NCI-H226 (cell line): ENCODE measurements at regions not wholly inside any gene's neighbourhood (a gene's known extent, or its start where the extent isn't known, plus 50 kb on each side); places are given as distances from the start of the nearest gene placed in this dataset.
"Not testable (repeated sequence)": the region's sequence is repeated elsewhere in the genome, so short reads cannot be mapped to it uniquely, and the experiment has no call there.

Source experiments
- DNase-seq: peaks from one replicate; pipeline ENCODE4 v3.0.0-alpha.2; 2015

DNA sequence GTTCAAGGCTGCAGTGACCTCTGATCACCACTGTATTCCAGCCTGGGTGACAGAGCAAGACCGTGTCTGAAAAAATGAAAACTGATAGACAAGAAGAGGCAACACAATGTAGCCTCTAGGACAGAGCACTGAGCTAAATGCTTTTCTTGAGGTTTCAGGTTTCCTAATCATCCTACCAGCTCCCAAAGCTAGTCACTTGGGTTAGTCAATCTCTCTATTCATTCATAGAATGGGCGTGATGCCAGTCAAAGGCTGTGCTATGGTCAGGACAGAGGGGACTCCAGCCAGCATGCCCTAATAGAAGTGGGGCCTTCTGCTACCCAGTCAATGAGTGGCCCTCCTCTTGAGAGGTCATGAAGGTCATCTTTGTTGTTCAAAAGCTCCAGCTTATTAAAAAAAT lies 860.4 kb upstream of the DEFB115 start:
- DNase-seq: not testable (repeated sequence)

DNA sequence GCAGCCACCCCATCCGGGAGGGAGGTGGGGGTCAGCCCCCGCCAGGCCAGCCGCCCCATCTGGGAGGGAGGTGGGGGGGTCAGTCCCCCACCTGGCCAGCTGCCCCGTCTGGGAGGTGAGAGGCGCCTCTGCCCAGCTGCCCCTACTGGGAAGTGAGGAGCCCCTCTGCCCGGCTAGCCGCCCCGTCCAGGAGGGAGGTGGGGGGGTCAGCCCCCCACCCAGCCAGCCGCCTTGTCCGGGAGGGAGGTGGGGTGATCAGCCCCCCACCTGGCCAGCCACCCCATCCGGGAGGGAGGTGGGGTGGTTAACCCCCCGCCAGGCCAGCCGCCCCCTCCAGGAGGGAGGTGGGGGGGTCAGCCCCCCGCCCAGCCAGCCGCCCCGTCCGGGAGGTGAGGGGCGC lies 852.4 kb upstream of the DEFB115 start:
- DNase-seq: not testable (repeated sequence)

DNA sequence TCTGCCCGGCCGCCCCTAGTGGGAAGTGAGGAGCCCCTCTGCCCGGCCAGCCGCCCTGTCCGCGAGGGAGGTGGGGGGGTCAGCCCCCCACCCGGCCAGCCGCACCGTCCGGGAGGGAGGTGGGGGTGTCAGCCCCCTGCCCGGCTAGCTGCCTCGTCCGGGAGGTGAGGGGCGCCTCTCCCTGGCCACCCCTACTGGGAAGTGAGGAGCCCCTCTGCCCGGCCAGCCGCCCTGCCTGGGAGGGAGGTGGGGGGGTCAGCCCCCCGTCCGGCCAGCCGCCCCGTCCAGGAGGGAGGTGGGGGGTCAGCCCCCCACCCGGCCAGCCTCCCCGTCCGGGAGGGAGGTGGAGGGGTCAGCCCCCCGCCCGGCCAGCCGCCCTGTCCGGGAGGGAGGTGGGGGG lies 851.9 kb upstream of the DEFB115 start:
- not testable (repeated sequence) for DNase-seq

DNA sequence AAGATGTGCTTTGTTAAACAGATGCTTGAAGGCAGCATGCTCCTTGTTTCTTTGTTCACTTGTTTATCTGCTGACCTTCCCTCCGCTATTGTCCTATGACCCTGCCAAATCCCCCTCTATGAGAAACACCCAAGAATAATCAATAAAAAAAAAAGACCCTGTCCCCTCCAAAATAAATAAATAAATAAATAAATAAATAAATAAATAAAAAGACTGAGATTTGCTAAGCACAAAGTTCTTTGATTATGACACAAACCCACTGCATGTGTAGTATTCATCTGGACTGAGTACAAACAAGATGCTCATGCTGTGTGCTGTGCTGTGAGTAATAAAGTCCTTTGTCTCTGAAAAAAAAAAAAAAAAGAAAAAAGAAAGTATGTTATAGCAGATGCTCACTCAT lies 851.1 kb upstream of the DEFB115 start:
- DNase-seq: not testable (repeated sequence)

DNA sequence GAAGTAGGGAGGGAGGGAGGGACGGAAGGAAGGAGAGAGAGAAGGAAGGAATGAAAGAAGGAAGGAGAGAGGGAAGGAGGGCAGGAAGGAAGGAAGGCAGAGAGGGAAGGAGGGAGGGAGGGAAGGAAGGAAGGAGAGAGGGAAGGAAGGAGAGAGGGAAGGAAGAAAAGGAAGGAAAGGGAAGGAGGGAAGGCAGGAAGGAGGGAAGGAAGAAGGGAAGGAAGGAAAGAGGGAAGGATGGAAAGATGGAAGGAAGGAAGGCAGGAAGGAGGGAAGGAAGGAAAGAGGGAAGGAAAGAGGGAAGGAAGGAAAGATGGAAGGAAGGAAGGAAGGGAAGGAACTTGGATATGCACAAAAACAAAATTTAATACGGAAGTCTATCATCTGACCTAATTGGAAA lies 844.5 kb upstream of the DEFB115 start:
- DNase-seq: no peak

DNA sequence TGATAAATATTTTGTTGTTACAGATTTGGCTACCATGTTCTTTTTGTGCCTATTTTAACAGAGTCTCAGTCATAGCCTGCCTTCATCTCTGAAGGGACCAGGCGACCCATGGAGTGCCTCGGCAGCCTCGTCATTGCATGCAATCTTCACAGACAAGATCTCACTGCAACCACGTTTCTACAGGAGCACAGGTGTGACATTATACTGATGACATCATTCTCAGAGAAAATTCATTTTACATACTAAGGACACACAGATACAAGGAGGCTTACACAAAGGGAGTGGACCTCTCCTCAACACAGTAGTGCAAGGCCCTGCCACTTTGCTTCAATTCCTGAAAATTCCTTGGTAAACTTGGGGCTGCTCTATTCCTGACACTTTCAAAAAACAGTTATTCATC lies 840.1 kb upstream of the DEFB115 start:
- not testable (repeated sequence) for DNase-seq

DNA sequence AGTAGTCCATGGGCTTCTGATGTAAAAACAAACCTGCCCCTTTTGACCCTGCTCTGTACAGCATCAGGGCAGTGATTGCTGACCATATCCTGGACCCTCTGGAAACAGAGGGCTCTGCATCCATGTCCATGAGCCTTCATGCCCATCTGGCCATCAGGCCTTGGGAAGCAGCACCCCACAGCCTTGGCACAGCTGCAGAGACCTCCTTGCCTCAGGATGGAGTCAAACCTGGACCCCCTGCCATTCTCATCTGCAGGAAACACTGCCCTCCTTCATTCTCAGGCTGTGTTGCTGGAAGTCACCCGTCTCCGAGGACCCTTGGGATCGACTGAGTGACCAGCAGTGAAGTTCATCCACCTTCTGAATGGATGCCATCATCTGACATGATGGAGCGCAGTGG lies 839.1 kb upstream of the DEFB115 start:
- DNase-seq: not testable (repeated sequence)

DNA sequence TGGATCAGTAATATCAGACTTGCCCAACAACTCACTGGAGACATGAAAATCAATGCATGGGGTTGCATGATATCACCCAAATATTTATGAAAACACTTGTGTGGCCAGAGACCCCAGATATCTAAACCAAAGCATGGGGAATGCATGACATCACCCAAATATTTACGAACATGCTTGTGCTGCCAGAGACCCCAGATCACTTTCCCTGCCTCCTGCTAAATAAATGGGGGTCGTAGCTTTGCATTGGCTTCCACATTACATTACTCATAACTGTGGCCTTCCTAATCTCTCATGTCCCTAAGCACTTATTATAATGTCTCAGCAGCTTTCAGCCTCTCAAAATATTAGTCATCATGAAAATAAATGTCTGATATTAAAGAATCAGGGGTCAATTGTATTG lies 838.0 kb upstream of the DEFB115 start:
- no peak for DNase-seq

DNA sequence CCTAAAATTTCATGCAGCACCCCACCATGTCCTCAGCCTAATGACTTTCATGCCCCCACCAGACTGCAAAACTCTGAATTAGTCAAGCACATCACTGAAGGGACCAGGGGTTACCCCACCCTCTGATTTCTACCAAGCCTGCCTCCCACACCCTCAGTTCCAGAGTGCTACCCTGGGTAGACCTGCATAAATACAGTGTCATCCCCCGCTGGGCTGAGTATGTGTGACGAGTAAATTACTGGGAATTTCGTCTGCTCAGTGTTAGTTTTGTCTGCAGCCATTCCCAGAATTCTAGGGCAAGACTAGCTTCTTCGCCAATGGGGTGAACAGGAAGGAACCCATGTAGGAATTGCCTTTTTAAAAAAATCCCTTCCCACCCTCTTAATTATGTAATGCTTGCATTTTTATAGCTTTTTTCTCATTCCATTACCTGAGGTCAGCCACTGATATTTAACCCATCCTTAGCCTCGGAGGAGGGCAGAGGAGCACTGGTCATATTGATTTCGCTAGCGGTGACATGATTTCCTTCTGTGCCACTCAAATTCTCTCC lies 837.5 kb upstream of the DEFB115 start:
- not testable (repeated sequence) for DNase-seq
